OCI-LY7 (cell line): ENCODE measurements at regions not wholly inside any gene's neighbourhood (a gene's known extent, or its start where the extent isn't known, plus 50 kb on each side); places are given as distances from the start of the nearest gene placed in this dataset.

Experiments used
- BruUV-seq: library from RNA; stranded (reverse); fragments of 400-500 nt; replicated peaks from 2 replicates; lab custom pipeline; 2021; lab: Mats Ljungman, UMichigan
- CTCF ChIA-PET: fragments of 300-600 bp; sonication (Branson Sonifier 250); formaldehyde crosslinking; loops from one replicate; lab custom pipeline; 2022; ENCODE audit warnings: antibody characterized with exemption; ENCODE audit not compliant: unreplicated experiment; lab: Charles Lee
- POLR2A ChIA-PET: fragments of 300-600 bp; sonication (Branson Sonifier 250); formaldehyde crosslinking; loops from one replicate; lab custom pipeline; 2022; ENCODE audit warnings: antibody characterized with exemption; lab: Charles Lee
- DNase-seq: peaks from one replicate; pipeline ENCODE4 v3.0.0-alpha.2; 2015; ENCODE audit warnings: low spot score
- H2AFZ ChIP-seq: fragments of 200-600 bp; sonication (generic), shearing (Covaris generic); 2 replicates; pipeline ENCODE4 v1.6.1; 2014; ENCODE audit warnings: mild to moderate bottlenecking, antibody characterized with exemption, low read length, moderate library complexity
- H3K27ac ChIP-seq: fragments of 200-600 bp; sonication (generic); 2 replicates; pipeline ENCODE4 v1.5.1; 2014; ENCODE audit warnings: mixed run types, low read depth, mild to moderate bottlenecking, moderate library complexity, low read length, inconsistent platforms; ENCODE audit not compliant: poor library complexity, severe bottlenecking
- H3K36me3 ChIP-seq: fragments of 200-600 bp; sonication (generic); 2 replicates; pipeline ENCODE4 v1.6.1; 2014; ENCODE audit warnings: mild to moderate bottlenecking, antibody characterized with exemption, low read length, moderate library complexity, mixed read lengths; ENCODE audit not compliant: insufficient read depth
- H3K4me1 ChIP-seq: fragments of 200-600 bp; sonication (generic); 2 replicates; pipeline ENCODE4 v1.5.1; 2014; ENCODE audit warnings: mild to moderate bottlenecking, low read length; ENCODE audit not compliant: insufficient read depth, poor library complexity, severe bottlenecking
- H3K4me2 ChIP-seq: fragments of 200-600 bp; sonication (generic); 2 replicates; pipeline ENCODE4 v1.6.1; 2014; ENCODE audit warnings: mild to moderate bottlenecking, low read length
- H3K4me3 ChIP-seq: fragments of 200-600 bp; sonication (generic); 2 replicates; pipeline ENCODE4 v1.5.1; 2014; ENCODE audit warnings: mild to moderate bottlenecking, low read depth, low read length; ENCODE audit not compliant: poor library complexity, severe bottlenecking
- H3K79me2 ChIP-seq: fragments of 200-600 bp; sonication (generic); 2 replicates; pipeline ENCODE4 v1.6.1; 2016; ENCODE audit warnings: low read depth, mild to moderate bottlenecking, low read length, moderate library complexity, mixed read lengths; ENCODE audit not compliant: insufficient read depth
- H3K9me2 ChIP-seq: fragments of 200-600 bp; sonication (generic); 2 replicates; pipeline ENCODE4 v1.6.1; 2016; ENCODE audit warnings: mild to moderate bottlenecking, low read length, mixed read lengths; ENCODE audit not compliant: insufficient read depth
- H3K9me3 ChIP-seq: fragments of 200-600 bp; sonication (generic); 2 replicates; pipeline ENCODE4 v1.6.1; 2014; ENCODE audit warnings: mild to moderate bottlenecking, mixed run types, low read length, mixed read lengths
- H4K20me1 ChIP-seq: fragments of 200-600 bp; sonication (generic); 2 replicates; pipeline ENCODE4 v1.6.1; 2014; ENCODE audit warnings: mild to moderate bottlenecking, antibody characterized with exemption, low read length, moderate library complexity, mixed read lengths; ENCODE audit not compliant: insufficient read depth
- EZH2phosphoT487 ChIP-seq: fragments of 200-600 bp; sonication (generic); IDR thresholded peaks from 2 replicates; pipeline ENCODE4 v1.6.1; 2018; ENCODE audit warnings: low read depth, borderline replicate concordance, mild to moderate bottlenecking, mixed run types, antibody characterized with exemption, low read length, moderate library complexity, mixed read lengths
- intact Hi-C: fragments of 100-400 bp; cut with micrococcal nuclease; formaldehyde crosslinking; loops from one replicate; pipeline ENCODE4 v1.10.0; 2022; ENCODE audit not compliant: unreplicated experiment
- TF ChIP-seq, protein P1 (sequence below): fragments of 200-600 bp; sonication (generic); conservative IDR thresholded peaks from 2 replicates; pipeline ENCODE4 v1.5.1; 2014; ENCODE audit warnings: mild to moderate bottlenecking, antibody characterized with exemption, low read length, moderate library complexity, mixed read lengths

DNA sequence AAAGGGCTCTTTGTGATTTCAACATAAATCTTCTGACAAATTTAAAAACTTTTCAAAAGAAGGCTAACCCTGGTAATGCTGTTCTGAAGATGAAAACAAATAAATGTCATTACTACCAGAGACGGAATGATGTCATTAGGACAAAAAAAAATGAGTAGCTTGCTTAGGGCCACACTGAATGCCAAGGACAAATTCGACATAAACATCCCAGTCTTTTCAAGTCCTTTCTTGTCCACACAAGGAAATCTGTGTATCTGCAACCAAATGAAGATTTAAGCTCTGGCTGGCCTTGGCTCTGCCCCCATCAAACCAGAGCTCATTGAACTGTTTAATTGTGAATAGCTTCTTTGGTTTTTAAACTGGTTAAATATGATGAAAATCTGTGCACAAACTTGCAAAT, 592.7 kb downstream of the TLE1 start:
- TF ChIP-seq, protein P1, sequence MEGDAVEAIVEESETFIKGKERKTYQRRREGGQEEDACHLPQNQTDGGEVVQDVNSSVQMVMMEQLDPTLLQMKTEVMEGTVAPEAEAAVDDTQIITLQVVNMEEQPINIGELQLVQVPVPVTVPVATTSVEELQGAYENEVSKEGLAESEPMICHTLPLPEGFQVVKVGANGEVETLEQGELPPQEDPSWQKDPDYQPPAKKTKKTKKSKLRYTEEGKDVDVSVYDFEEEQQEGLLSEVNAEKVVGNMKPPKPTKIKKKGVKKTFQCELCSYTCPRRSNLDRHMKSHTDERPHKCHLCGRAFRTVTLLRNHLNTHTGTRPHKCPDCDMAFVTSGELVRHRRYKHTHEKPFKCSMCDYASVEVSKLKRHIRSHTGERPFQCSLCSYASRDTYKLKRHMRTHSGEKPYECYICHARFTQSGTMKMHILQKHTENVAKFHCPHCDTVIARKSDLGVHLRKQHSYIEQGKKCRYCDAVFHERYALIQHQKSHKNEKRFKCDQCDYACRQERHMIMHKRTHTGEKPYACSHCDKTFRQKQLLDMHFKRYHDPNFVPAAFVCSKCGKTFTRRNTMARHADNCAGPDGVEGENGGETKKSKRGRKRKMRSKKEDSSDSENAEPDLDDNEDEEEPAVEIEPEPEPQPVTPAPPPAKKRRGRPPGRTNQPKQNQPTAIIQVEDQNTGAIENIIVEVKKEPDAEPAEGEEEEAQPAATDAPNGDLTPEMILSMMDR, result no peak
- no peak for TF ChIP-seq EZH2phosphoT487
- BruUV-seq, result no TSS peak

GRCh38 chr9:81092057-81092456, 597.3 kb downstream of the TLE1 start:
- CTCF ChIA-PET, result no interaction called here
- no peak overlapping the region for H2AFZ ChIP-seq
- no peak overlapping the region for H3K4me2 ChIP-seq
- no peaks in the 10 kb centered on the region for H3K9me2 ChIP-seq
- no peak overlapping the region for H3K27ac ChIP-seq
- H3K4me1 ChIP-seq, result no peaks in the 10 kb centered on the region
- DNase-seq, result no peak
- H4K20me1 ChIP-seq, result no peaks in the 10 kb centered on the region
- no peaks in the 10 kb centered on the region for H3K9me3 ChIP-seq
- no TSS peak for BruUV-seq
- TF ChIP-seq, protein P1, result no peak
- no peak for TF ChIP-seq EZH2phosphoT487
- POLR2A ChIA-PET, result no interaction called here
- no peaks in the 10 kb centered on the region for H3K36me3 ChIP-seq
- no peaks in the 10 kb centered on the region for H3K79me2 ChIP-seq
- intact Hi-C loops, result no loop called here
- H3K4me3 ChIP-seq, result no peak overlapping the region

More for the DNA sequence above, 592.7 kb downstream of the TLE1 start:
- Histone ChIP-seq H2AFZ (no peak overlapping the region), H3K9me2 (no peaks in the 10 kb centered on the region), H3K4me2 (no peak overlapping the region), H4K20me1 (no peaks in the 10 kb centered on the region), H3K4me1 (no peaks in the 10 kb centered on the region), H3K27ac (no peak overlapping the region), H3K9me3 (no peaks in the 10 kb centered on the region), H3K4me3 (no peak overlapping the region), H3K79me2 (no peaks in the 10 kb centered on the region), H3K36me3 (no peaks in the 10 kb centered on the region)
- no peak for DNase-seq
- POLR2A ChIA-PET, result interaction anchor here (0.7 kb wide), 2 partner anchors 11 to 317 kb away, joined by 3 to 6 read pairs; no protein-coding TSS in a partner anchor
- intact Hi-C loops, result no loop called here
- CTCF ChIA-PET, result no interaction called here

- Histone ChIP-seq H3K9me3 (no peaks in the 10 kb centered on the region), H3K4me3 (no peak overlapping the region), H3K27ac (no peak overlapping the region), H3K9me2 (no peaks in the 10 kb centered on the region), H3K36me3 (no peaks in the 10 kb centered on the region), H4K20me1 (no peaks in the 10 kb centered on the region), H2AFZ (no peak overlapping the region), H3K4me2 (no peak overlapping the region), H3K4me1 (no peaks in the 10 kb centered on the region), H3K79me2 (no peaks in the 10 kb centered on the region)
- ChIA-PET POLR2A (no interaction called here), CTCF (no interaction called here)
- TF ChIP-seq, protein P1, result no peak
- no peak for TF ChIP-seq EZH2phosphoT487
- no TSS peak for BruUV-seq
- intact Hi-C loops, result no loop called here
- DNase-seq, result no peak
Observed at GRCh38 chr9:81088341-81088740, 601.0 kb downstream of the TLE1 start.
